ENCODE measurements at regions not wholly inside any gene's neighbourhood (a gene's known extent, or its start where the extent isn't known, plus 50 kb on each side); places are given as distances from the start of the nearest gene placed in this dataset.

- Histone ChIP-seq H2AFZ (replicated peaks) (no peak overlapping the region), H3K27me3 (no peaks in the 10 kb centered on the region), H3K9ac (no peak overlapping the region), H3K4me1 (no peaks in the 10 kb centered on the region), H3K4me2 (no peak overlapping the region), H3K9me3 (ENCODE audit: low read depth) (no peaks in the 10 kb centered on the region), H3K27ac (no peak overlapping the region), H3K36me3 (no peaks in the 10 kb centered on the region), H4K20me1 (ENCODE audit: low read depth) (no peaks in the 10 kb centered on the region), H3K4me3 (no peak overlapping the region), H3F3A (ENCODE audit: low read depth) (no peaks in the 10 kb centered on the region), H3K79me2 (ENCODE audit: low read depth) (no peaks in the 10 kb centered on the region)
- Mint-ChIP-seq H3K27ac (no peak overlapping the region), H3K4me3 (no peak overlapping the region), H3K27me3 (ENCODE audit: insufficient read depth, low read depth) (peaks cover 4% of the 10 kb centered on the region), H3K4me1 (peaks cover 7% of the 10 kb centered on the region), H3K9me3 (peaks cover 15% of the 10 kb centered on the region), H3K36me3 (no peaks in the 10 kb centered on the region)
- TF ChIP-seq EZH2phosphoT487 (IDR thresholded peaks at IDR 0.05) (no peak), EZH2 (IDR thresholded peaks at IDR 0.05) (no peak)
- TF ChIP-seq, protein P1, sequence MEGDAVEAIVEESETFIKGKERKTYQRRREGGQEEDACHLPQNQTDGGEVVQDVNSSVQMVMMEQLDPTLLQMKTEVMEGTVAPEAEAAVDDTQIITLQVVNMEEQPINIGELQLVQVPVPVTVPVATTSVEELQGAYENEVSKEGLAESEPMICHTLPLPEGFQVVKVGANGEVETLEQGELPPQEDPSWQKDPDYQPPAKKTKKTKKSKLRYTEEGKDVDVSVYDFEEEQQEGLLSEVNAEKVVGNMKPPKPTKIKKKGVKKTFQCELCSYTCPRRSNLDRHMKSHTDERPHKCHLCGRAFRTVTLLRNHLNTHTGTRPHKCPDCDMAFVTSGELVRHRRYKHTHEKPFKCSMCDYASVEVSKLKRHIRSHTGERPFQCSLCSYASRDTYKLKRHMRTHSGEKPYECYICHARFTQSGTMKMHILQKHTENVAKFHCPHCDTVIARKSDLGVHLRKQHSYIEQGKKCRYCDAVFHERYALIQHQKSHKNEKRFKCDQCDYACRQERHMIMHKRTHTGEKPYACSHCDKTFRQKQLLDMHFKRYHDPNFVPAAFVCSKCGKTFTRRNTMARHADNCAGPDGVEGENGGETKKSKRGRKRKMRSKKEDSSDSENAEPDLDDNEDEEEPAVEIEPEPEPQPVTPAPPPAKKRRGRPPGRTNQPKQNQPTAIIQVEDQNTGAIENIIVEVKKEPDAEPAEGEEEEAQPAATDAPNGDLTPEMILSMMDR (IDR thresholded peaks at IDR 0.05): no peak
- no peak for DNase-seq (ENCODE audit: low spot score)
Measured at GRCh38 chr10:128302808-128303207, 176.6 kb upstream of the MKI67 start.

DNA sequence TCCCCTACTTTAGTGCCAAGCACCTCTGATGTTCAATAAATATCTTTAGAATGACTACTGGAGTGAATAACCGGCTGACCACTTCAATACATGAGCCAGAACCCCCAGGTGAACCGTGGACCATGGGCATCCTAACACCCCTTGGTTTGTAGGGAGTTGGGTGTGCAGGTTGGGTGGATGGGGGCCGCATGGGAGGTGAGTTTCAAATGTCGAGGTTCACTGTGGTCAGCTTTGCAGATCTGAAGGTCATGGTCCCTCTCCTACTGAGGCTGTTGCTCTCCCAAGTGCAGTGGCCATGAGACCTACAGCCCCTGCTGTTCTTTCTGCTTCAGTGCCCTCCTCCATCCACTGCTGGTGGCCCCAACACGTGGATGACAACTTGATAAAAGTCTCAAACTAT lies 178.0 kb upstream of the MKI67 start:
- peaks cover 15% of the 10 kb centered on the region for H3K9me3 Mint-ChIP-seq

DNA sequence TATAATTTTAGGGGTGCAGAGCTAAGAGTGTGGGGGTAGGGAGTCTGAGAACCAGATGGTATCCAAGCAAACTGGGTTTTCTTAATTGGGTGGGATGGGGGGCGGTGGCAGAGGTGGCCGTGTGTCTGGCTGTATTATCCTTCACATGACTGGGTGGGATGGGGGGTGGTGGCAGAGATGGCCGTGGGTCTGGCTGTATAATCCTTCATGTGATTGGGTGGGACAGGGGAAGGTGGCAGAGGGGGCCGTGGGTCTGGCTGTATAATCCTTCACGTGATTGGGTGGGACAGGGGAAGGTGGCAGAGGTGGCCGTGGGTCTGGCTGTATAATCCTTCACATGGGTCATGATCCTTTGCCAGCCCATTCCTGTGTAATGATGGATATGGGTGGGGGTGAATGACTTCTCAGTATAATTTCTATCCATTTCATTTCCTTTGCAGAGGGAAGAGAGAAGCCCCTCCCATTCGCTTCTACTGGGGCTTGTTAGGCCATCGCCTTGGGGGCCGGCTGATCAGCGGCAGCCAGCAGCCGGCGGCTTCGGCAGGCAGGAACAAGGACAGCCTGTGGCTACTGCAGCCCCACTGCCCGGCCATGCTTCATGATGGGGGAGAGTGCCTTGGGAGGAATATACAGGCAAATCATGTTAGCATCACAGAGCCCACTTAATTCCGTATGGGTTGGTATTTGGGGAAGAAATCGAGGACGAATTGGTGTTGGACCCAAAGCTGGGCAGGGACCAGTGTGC lies 179.6 kb upstream of the MKI67 start:
- Mint-ChIP-seq H3K4me1 (peaks cover 12% of the 10 kb centered on the region), H3K4me3 (no peak overlapping the region), H3K9me3 (peaks cover 13% of the 10 kb centered on the region), H3K27ac (no peak overlapping the region), H3K27me3 (ENCODE audit: insufficient read depth, low read depth) (peaks cover 2% of the 10 kb centered on the region), H3K36me3 (no peaks in the 10 kb centered on the region)
- Histone ChIP-seq H2AFZ (replicated peaks) (no peak overlapping the region), H3K9me3 (ENCODE audit: low read depth) (no peaks in the 10 kb centered on the region), H4K20me1 (ENCODE audit: low read depth) (no peaks in the 10 kb centered on the region), H3K4me2 (no peak overlapping the region), H3K27me3 (no peaks in the 10 kb centered on the region), H3K9ac (no peak overlapping the region), H3K27ac (no peak overlapping the region), H3K4me3 (no peak overlapping the region), H3K36me3 (no peaks in the 10 kb centered on the region), H3K79me2 (ENCODE audit: low read depth) (no peaks in the 10 kb centered on the region), H3F3A (ENCODE audit: low read depth) (no peaks in the 10 kb centered on the region), H3K4me1 (peaks cover 9% of the 10 kb centered on the region)
- TF ChIP-seq, protein P1 (IDR thresholded peaks at IDR 0.05): no peak
- TF ChIP-seq EZH2 (IDR thresholded peaks at IDR 0.05) (no peak), EZH2phosphoT487 (IDR thresholded peaks at IDR 0.05) (no peak)
- DNase-seq (ENCODE audit: low spot score): no peak

More for the DNA sequence above, 178.0 kb upstream of the MKI67 start:
- H3K27ac ChIP-seq: no peak overlapping the region
- no peak overlapping the region for H3K4me3 Mint-ChIP-seq
- H3K4me3 ChIP-seq: no peak overlapping the region
- H4K20me1 ChIP-seq (ENCODE audit: low read depth): no peaks in the 10 kb centered on the region
- H3K27me3 Mint-ChIP-seq (ENCODE audit: insufficient read depth, low read depth): peaks cover 4% of the 10 kb centered on the region
- H3K4me1 ChIP-seq: no peaks in the 10 kb centered on the region
- H3K27me3 ChIP-seq: no peaks in the 10 kb centered on the region
- no peak overlapping the region for H3K9ac ChIP-seq
- H3F3A ChIP-seq (ENCODE audit: low read depth): no peaks in the 10 kb centered on the region
- H3K79me2 ChIP-seq (ENCODE audit: low read depth): no peaks in the 10 kb centered on the region
- no peak overlapping the region for H2AFZ ChIP-seq (replicated peaks)
- H3K27ac Mint-ChIP-seq: no peak overlapping the region
- no peaks in the 10 kb centered on the region for H3K36me3 ChIP-seq
- H3K36me3 Mint-ChIP-seq: no peaks in the 10 kb centered on the region
- TF ChIP-seq EZH2 (IDR thresholded peaks at IDR 0.05): no peak
- TF ChIP-seq EZH2phosphoT487 (IDR thresholded peaks at IDR 0.05): no peak
- TF ChIP-seq, protein P1 (IDR thresholded peaks at IDR 0.05): no peak
- H3K9me3 ChIP-seq (ENCODE audit: low read depth): no peaks in the 10 kb centered on the region
- no peak overlapping the region for H3K4me2 ChIP-seq
- peaks cover 7% of the 10 kb centered on the region for H3K4me1 Mint-ChIP-seq
- no peak for DNase-seq (ENCODE audit: low spot score)
